ENCODE measurements at regions not wholly inside any gene's neighbourhood (a gene's known extent, or its start where the extent isn't known, plus 50 kb on each side); places are given as distances from the start of the nearest gene placed in this dataset.

DNA sequence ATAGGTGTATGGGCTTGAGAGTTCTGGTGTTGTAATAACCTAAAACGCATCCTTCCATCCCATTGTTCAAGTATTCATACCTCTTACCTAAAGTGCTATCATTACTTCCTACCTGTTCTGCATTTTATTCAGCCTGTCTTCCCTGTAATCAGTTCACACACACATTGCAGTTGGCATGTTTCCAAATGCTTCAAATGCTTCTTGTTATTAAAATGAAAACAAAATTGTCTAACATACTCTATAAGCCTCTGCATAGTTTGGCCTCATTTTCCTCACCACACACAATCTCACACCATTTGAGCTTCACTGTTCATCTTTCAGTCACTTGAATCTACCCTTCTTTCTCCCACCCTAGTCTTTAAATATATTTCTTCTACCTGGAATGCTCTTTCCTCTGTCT lies 1178.2 kb upstream of the NRXN1 start:
- no peaks in the 10 kb centered on the region for H3K9me3 Mint-ChIP-seq
- DNase-seq: no peak

DNA sequence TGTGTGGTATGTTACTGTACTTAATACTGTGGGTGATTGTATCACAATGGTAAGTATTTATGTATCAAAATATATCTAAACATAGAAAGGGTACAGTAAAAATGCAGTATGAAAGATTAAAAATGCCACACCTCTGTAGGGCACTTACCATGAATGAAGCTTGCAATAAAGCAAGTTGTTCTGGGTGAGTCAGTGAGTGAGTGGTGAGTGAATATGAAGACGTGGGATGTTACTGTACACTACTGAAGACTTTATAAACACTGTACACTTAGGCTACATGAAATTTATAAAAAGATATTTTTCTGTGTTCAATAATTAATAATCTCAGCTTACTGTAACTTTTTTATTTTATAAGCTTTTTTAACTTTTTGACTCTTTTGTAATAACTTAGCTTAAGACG lies 1162.4 kb upstream of the NRXN1 start:
- Mint-ChIP-seq H3K27ac (no peak overlapping the region), H3K27me3 (ENCODE audit: insufficient read depth) (no peaks in the 10 kb centered on the region), H3K4me3 (no peak overlapping the region), H3K36me3 (ENCODE audit: low read depth) (no peaks in the 10 kb centered on the region), H3K9me3 (no peaks in the 10 kb centered on the region), H3K4me1 (peaks cover 24% of the 10 kb centered on the region)
- H3K27me3 ChIP-seq (ENCODE audit: control insufficient read depth, insufficient read depth, low read length, poor library complexity, severe bottlenecking): no peaks in the 10 kb centered on the region
- 100% methylated on average over 1 of the region's 2 CpGs; no CpG with 5 or more reads in 1 of the 2 experiments for WGBS, 2 experiments (ENCODE audit: insufficient coverage in 1 of 2, insufficient read length in 1 of 2)
- no peak overlapping the region for H3K9ac ChIP-seq (ENCODE audit: extremely low read depth, low read length, poor library complexity, severe bottlenecking)
- H3K4me1 ChIP-seq (ENCODE audit: control insufficient read depth, insufficient read depth, low read length): peaks cover 4% of the 10 kb centered on the region
- H3K27ac ChIP-seq (ENCODE audit: low read depth, low read length): no peak overlapping the region
- no peaks in the 10 kb centered on the region for H3K36me3 ChIP-seq (ENCODE audit: control insufficient read depth, insufficient read depth, low read length)
- no peaks in the 10 kb centered on the region for H3K9me3 ChIP-seq (ENCODE audit: control insufficient read depth, low read length)
- TF ChIP-seq, protein P1, sequence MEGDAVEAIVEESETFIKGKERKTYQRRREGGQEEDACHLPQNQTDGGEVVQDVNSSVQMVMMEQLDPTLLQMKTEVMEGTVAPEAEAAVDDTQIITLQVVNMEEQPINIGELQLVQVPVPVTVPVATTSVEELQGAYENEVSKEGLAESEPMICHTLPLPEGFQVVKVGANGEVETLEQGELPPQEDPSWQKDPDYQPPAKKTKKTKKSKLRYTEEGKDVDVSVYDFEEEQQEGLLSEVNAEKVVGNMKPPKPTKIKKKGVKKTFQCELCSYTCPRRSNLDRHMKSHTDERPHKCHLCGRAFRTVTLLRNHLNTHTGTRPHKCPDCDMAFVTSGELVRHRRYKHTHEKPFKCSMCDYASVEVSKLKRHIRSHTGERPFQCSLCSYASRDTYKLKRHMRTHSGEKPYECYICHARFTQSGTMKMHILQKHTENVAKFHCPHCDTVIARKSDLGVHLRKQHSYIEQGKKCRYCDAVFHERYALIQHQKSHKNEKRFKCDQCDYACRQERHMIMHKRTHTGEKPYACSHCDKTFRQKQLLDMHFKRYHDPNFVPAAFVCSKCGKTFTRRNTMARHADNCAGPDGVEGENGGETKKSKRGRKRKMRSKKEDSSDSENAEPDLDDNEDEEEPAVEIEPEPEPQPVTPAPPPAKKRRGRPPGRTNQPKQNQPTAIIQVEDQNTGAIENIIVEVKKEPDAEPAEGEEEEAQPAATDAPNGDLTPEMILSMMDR (conservative IDR thresholded peaks at IDR 0.05): no peak
- DNase-seq: no peak
- no peak overlapping the region for H3K4me3 ChIP-seq (ENCODE audit: low read length)

More for the DNA sequence above, 1178.2 kb upstream of the NRXN1 start:
- Histone ChIP-seq H3K27me3 (ENCODE audit: control insufficient read depth, insufficient read depth, low read length, poor library complexity, severe bottlenecking) (no peaks in the 10 kb centered on the region), H3K27ac (ENCODE audit: low read depth, low read length) (no peak overlapping the region), H3K9ac (ENCODE audit: extremely low read depth, low read length, poor library complexity, severe bottlenecking) (no peak overlapping the region), H3K4me1 (ENCODE audit: control insufficient read depth, insufficient read depth, low read length) (no peaks in the 10 kb centered on the region), H3K9me3 (ENCODE audit: control insufficient read depth, low read length) (no peaks in the 10 kb centered on the region), H3K4me3 (ENCODE audit: low read length) (no peak overlapping the region), H3K36me3 (ENCODE audit: control insufficient read depth, insufficient read depth, low read length) (no peaks in the 10 kb centered on the region)
- Mint-ChIP-seq H3K27ac (no peak overlapping the region), H3K36me3 (ENCODE audit: low read depth) (no peaks in the 10 kb centered on the region), H3K4me3 (no peak overlapping the region), H3K4me1 (no peaks in the 10 kb centered on the region), H3K27me3 (ENCODE audit: insufficient read depth) (no peaks in the 10 kb centered on the region)
- WGBS, 2 experiments (ENCODE audit: insufficient coverage in 1 of 2, insufficient read length in 1 of 2): 90% methylated on average over 1 of the region's 1 CpG; no CpG with 5 or more reads in 1 of the 2 experiments
- TF ChIP-seq, protein P1 (conservative IDR thresholded peaks at IDR 0.05): no peak

DNA sequence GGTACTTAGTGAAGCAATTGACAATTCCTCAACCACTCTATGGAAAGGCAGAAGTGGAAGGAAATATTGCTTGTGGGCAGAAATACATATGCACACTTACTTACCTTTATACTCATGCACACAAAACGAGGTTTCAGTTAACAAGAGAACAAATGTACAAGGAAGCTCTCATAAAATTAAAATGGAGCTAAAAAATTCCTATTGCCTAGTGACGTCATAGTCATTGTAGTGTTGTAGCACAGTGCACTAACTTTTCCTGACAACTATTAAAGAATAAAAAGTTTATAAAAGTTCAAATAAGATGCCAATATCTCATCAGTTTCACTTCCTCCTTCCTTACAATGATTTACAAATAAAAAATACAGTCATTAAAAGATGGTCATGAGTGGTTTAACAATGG lies 1161.9 kb upstream of the NRXN1 start:
- peaks cover 27% of the 10 kb centered on the region for H3K4me1 Mint-ChIP-seq

More for the DNA sequence above, 1161.9 kb upstream of the NRXN1 start:
- Mint-ChIP-seq H3K4me3 (no peak overlapping the region), H3K36me3 (ENCODE audit: low read depth) (no peaks in the 10 kb centered on the region), H3K27ac (no peak overlapping the region), H3K27me3 (ENCODE audit: insufficient read depth) (no peaks in the 10 kb centered on the region), H3K9me3 (no peaks in the 10 kb centered on the region)
- H3K9ac ChIP-seq (ENCODE audit: extremely low read depth, low read length, poor library complexity, severe bottlenecking): no peak overlapping the region
- H3K4me1 ChIP-seq (ENCODE audit: control insufficient read depth, insufficient read depth, low read length): peaks cover 4% of the 10 kb centered on the region
- no peak overlapping the region for H3K4me3 ChIP-seq (ENCODE audit: low read length)
- 83 to 92% methylated on average over 1 to 2 of the region's 2 CpGs for WGBS, 2 experiments (ENCODE audit: insufficient coverage in 1 of 2, insufficient read length in 1 of 2)
- no peaks in the 10 kb centered on the region for H3K9me3 ChIP-seq (ENCODE audit: control insufficient read depth, low read length)
- TF ChIP-seq, protein P1 (conservative IDR thresholded peaks at IDR 0.05): no peak
- DNase-seq: no peak
- H3K27ac ChIP-seq (ENCODE audit: low read depth, low read length): no peak overlapping the region
- no peaks in the 10 kb centered on the region for H3K27me3 ChIP-seq (ENCODE audit: control insufficient read depth, insufficient read depth, low read length, poor library complexity, severe bottlenecking)
- H3K36me3 ChIP-seq (ENCODE audit: control insufficient read depth, insufficient read depth, low read length): no peaks in the 10 kb centered on the region
